WTC11 (cell line): ENCODE measurements at regions not wholly inside any gene's neighbourhood (a gene's known extent, or its start where the extent isn't known, plus 50 kb on each side); places are given as distances from the start of the nearest gene placed in this dataset.

Experiments
- ATAC-seq: fragments of 200-7000 bp; cut with Tn5 transposase; 2 replicates; pipeline ENCODE4 v1.10.0; 2021; ENCODE audit warnings: mild to moderate bottlenecking, moderate library complexity
- CTCF ChIA-PET: fragments of 300-600 bp; sonication (Branson Sonifier 250); formaldehyde crosslinking; loops from one replicate; lab custom pipeline; 2021; ENCODE audit warnings: antibody characterized with exemption; lab: Charles Lee
- POLR2A ChIA-PET: fragments of 350-600 bp; sonication (Branson Sonifier 250); formaldehyde crosslinking; loops from one replicate; lab custom pipeline; 2021; ENCODE audit warnings: antibody characterized with exemption; lab: Charles Lee
- DNase-seq: peaks from one replicate; pipeline ENCODE4 v3.0.0; 2021; ENCODE audit warnings: low spot score
- H3K27ac Mint-ChIP-seq: 2 replicates; pipeline ENCODE4 v1.8.0; 2021; ENCODE audit warnings: mixed read lengths
- H3K27me3 Mint-ChIP-seq: 2 replicates; pipeline ENCODE4 v1.8.0; 2021; ENCODE audit warnings: low read depth, mild to moderate bottlenecking, moderate library complexity, mixed read lengths
- H3K36me3 Mint-ChIP-seq: 2 replicates; pipeline ENCODE4 v1.8.0; 2021; ENCODE audit warnings: mixed read lengths
- H3K4me1 Mint-ChIP-seq: 2 replicates; pipeline ENCODE4 v1.8.0; 2022; ENCODE audit warnings: mixed read lengths
- H3K4me3 Mint-ChIP-seq: 2 replicates; pipeline ENCODE4 v1.8.0; 2021; ENCODE audit warnings: mild to moderate bottlenecking, moderate library complexity, mixed read lengths
- H3K9me3 Mint-ChIP-seq: 2 replicates; pipeline ENCODE4 v1.8.0; 2021; ENCODE audit warnings: mixed read lengths
- ETV6 ChIP-seq: sonication (generic); formaldehyde crosslinking; IDR thresholded peaks from 2 replicates; pipeline ENCODE4 v1.8.1; 2022; ENCODE audit warnings: mild to moderate bottlenecking, missing genetic modification reagents
- GTF2I ChIP-seq: fragments of 250-450 bp; sonication (Bioruptor Pico); conservative IDR thresholded peaks from 2 replicates; pipeline ENCODE4 v1.4.0; 2021; ENCODE audit warnings: mild to moderate bottlenecking
- HMGA2 ChIP-seq: fragments of 250-450 bp; sonication (Bioruptor Pico); IDR thresholded peaks from 2 replicates; pipeline ENCODE4 v1.4.0; 2021; ENCODE audit warnings: mild to moderate bottlenecking, moderate library complexity
- JAZF1 ChIP-seq: fragments of 250-450 bp; sonication (Bioruptor Pico); IDR thresholded peaks from 2 replicates; pipeline ENCODE4 v1.9.0; 2021; ENCODE audit warnings: moderate library complexity, mild to moderate bottlenecking, inconsistent platforms
- OVOL2 ChIP-seq: fragments of 250-450 bp; sonication (Bioruptor Pico); IDR thresholded peaks from 2 replicates; pipeline ENCODE4 v1.9.0; 2021; ENCODE audit warnings: mild to moderate bottlenecking, borderline replicate concordance
- ZNF121 ChIP-seq: sonication (generic); formaldehyde crosslinking; IDR thresholded peaks from 2 replicates; pipeline ENCODE4 v1.8.0; 2023; ENCODE audit warnings: missing genetic modification reagents
- ZNF263 ChIP-seq: sonication (generic); formaldehyde crosslinking; IDR thresholded peaks from 2 replicates; pipeline ENCODE4 v1.8.1; 2022; ENCODE audit warnings: low read depth, mild to moderate bottlenecking, moderate library complexity, missing genetic modification reagents
- TF ChIP-seq, protein P1 (sequence below): fragments of 250-450 bp; sonication (Bioruptor Pico); IDR thresholded peaks from 2 replicates; pipeline ENCODE4 v1.9.0; 2021; ENCODE audit warnings: mild to moderate bottlenecking
- TF ChIP-seq, protein P2 (sequence below): sonication (generic); formaldehyde crosslinking; IDR thresholded peaks from 2 replicates; pipeline ENCODE4 v1.8.1; 2023; ENCODE audit warnings: mild to moderate bottlenecking, missing genetic modification reagents, borderline replicate concordance
- TF ChIP-seq, protein P3 (sequence below): fragments of 200-600 bp; IDR thresholded peaks from 2 replicates; pipeline ENCODE4 v1.8.0; 2022; ENCODE audit warnings: antibody characterized with exemption
- TF ChIP-seq, protein P4 (sequence below): fragments of 250-450 bp; sonication (Bioruptor Pico); IDR thresholded peaks from 2 replicates; pipeline ENCODE4 v1.9.0; 2021; ENCODE audit warnings: mild to moderate bottlenecking
- TF ChIP-seq, protein P5 (sequence below): sonication (generic); formaldehyde crosslinking; conservative IDR thresholded peaks from 2 replicates; pipeline ENCODE4 v1.8.1; 2022; ENCODE audit warnings: mild to moderate bottlenecking, missing genetic modification reagents
- TF ChIP-seq, protein P6 (sequence below): sonication (generic); formaldehyde crosslinking; IDR thresholded peaks from 2 replicates; pipeline ENCODE4 v1.8.1; 2022; ENCODE audit warnings: low read depth, missing genetic modification reagents, borderline replicate concordance
- TF ChIP-seq, protein P7 (sequence below): fragments of 250-450 bp; sonication (Bioruptor Pico); IDR thresholded peaks from 2 replicates; pipeline ENCODE4 v2.1.2; 2022; ENCODE audit warnings: mild to moderate bottlenecking, moderate library complexity
- TF ChIP-seq, protein P8 (sequence below): sonication (generic); formaldehyde crosslinking; IDR thresholded peaks from 2 replicates; pipeline ENCODE4 v1.8.1; 2023; ENCODE audit warnings: mild to moderate bottlenecking, missing genetic modification reagents, moderate library complexity

DNA sequence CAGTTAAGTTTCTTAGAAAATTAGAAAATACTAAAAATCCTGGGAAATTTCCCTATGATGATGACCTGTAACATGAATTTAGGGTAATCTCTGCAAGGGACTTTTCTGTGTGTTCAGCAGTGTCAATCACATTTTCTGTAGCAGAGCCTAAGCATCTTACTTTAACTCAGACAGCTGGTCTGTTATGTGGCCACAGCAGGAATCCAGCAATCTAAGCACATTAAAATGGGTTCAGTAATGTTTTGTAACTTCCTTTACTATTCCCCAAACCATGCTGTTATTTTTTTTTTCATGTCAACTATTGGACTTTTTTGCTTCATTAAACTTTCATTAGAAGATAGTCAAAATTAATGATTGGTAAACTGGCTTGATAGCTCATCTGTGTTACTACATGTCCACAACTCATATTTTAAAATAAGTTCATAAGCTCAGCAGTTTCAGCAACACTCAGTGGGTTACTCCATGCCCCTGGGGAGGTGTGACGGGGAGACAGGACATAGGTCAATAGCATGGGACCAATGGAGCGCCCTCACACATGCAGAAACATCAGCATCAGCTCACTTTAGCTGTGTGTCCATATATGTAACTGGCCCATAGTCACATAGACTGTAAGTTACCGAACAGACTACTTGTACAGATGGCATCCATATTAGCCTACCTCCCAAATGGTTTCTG, 168.0 kb upstream of the PACRGL start:
- no peak for DNase-seq
- Mint-ChIP-seq H3K4me1 (no peaks in the 10 kb centered on the region), H3K9me3 (no peaks in the 10 kb centered on the region), H3K27ac (no peak overlapping the region), H3K4me3 (no peak overlapping the region), H3K36me3 (no peaks in the 10 kb centered on the region)
- POLR2A ChIA-PET = interaction anchor here (0.9 kb wide), 1 partner anchor 38 kb away, joined by 5 read pairs; no protein-coding TSS in a partner anchor
- no peak for TF ChIP-seq ZNF121 (CRISPR knock-in tag)
- TF ChIP-seq, protein P1, sequence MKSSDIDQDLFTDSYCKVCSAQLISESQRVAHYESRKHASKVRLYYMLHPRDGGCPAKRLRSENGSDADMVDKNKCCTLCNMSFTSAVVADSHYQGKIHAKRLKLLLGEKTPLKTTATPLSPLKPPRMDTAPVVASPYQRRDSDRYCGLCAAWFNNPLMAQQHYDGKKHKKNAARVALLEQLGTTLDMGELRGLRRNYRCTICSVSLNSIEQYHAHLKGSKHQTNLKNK (CRISPR knock-in tag) = no peak
- no peak for TF ChIP-seq GTF2I (CRISPR knock-in tag)
- TF ChIP-seq, protein P2, sequence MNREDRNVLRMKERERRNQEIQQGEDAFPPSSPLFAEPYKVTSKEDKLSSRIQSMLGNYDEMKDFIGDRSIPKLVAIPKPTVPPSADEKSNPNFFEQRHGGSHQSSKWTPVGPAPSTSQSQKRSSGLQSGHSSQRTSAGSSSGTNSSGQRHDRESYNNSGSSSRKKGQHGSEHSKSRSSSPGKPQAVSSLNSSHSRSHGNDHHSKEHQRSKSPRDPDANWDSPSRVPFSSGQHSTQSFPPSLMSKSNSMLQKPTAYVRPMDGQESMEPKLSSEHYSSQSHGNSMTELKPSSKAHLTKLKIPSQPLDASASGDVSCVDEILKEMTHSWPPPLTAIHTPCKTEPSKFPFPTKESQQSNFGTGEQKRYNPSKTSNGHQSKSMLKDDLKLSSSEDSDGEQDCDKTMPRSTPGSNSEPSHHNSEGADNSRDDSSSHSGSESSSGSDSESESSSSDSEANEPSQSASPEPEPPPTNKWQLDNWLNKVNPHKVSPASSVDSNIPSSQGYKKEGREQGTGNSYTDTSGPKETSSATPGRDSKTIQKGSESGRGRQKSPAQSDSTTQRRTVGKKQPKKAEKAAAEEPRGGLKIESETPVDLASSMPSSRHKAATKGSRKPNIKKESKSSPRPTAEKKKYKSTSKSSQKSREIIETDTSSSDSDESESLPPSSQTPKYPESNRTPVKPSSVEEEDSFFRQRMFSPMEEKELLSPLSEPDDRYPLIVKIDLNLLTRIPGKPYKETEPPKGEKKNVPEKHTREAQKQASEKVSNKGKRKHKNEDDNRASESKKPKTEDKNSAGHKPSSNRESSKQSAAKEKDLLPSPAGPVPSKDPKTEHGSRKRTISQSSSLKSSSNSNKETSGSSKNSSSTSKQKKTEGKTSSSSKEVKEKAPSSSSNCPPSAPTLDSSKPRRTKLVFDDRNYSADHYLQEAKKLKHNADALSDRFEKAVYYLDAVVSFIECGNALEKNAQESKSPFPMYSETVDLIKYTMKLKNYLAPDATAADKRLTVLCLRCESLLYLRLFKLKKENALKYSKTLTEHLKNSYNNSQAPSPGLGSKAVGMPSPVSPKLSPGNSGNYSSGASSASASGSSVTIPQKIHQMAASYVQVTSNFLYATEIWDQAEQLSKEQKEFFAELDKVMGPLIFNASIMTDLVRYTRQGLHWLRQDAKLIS (CRISPR knock-in tag) = no peak
- no peak for TF ChIP-seq HMGA2 (CRISPR knock-in tag)
- TF ChIP-seq, protein P3, sequence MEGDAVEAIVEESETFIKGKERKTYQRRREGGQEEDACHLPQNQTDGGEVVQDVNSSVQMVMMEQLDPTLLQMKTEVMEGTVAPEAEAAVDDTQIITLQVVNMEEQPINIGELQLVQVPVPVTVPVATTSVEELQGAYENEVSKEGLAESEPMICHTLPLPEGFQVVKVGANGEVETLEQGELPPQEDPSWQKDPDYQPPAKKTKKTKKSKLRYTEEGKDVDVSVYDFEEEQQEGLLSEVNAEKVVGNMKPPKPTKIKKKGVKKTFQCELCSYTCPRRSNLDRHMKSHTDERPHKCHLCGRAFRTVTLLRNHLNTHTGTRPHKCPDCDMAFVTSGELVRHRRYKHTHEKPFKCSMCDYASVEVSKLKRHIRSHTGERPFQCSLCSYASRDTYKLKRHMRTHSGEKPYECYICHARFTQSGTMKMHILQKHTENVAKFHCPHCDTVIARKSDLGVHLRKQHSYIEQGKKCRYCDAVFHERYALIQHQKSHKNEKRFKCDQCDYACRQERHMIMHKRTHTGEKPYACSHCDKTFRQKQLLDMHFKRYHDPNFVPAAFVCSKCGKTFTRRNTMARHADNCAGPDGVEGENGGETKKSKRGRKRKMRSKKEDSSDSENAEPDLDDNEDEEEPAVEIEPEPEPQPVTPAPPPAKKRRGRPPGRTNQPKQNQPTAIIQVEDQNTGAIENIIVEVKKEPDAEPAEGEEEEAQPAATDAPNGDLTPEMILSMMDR = no peak
- TF ChIP-seq, all 79 proteins: peak for 0
- CTCF ChIA-PET = no interaction called here
- ATAC-seq = no peak
- no peaks in the 10 kb centered on the region for H3K27me3 Mint-ChIP-seq

DNA sequence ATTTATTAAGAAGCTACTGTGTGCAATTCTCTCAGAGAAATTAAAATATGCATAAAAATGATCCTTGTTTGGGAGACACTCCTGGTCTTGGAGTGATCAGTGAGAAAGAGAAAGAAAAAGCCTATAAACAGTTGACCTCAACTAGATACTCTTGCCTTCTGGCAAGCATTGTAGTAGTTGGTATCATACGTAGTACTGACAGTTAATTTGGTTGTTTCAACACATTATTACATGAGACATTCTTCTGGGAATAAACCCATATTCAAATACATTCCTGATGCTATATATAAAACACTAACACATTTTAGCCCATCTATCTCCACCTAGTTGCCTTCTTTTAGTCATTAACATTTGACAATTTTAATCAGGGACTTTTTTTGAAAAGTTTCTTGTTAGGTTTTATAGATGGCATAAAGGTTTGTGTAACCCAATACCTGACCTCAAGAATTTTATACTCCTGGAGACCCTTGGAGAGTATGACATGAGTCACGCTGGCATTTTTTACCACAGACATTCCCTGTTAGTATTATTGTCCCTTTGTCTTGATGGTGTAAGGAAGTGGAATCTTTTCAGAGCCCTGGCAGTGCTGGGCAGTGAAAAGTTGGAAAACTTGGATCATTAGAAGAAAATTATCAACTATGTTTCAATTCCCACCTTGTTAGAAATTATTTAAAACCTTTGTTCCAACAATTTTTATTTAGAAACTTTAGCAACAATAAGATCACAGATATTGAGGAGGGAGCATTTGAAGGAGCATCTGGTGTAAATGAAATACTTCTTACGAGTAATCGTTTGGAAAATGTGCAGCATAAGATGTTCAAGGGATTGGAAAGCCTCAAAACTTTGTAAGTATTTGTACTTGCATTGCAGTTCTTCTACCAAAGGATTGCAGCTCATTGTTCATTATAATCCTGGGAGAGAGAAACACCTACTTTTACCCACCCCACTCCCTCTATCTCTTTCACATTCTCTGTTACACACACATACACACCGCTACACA, 167.1 kb upstream of the PACRGL start:
- Mint-ChIP-seq H3K27me3 (no peaks in the 10 kb centered on the region), H3K27ac (no peak overlapping the region), H3K36me3 (no peaks in the 10 kb centered on the region), H3K4me3 (no peak overlapping the region), H3K9me3 (no peaks in the 10 kb centered on the region), H3K4me1 (no peaks in the 10 kb centered on the region)
- CTCF ChIA-PET = no interaction called here
- no peak for ATAC-seq
- POLR2A ChIA-PET = no interaction called here
- DNase-seq = no peak
- TF ChIP-seq, protein P4, sequence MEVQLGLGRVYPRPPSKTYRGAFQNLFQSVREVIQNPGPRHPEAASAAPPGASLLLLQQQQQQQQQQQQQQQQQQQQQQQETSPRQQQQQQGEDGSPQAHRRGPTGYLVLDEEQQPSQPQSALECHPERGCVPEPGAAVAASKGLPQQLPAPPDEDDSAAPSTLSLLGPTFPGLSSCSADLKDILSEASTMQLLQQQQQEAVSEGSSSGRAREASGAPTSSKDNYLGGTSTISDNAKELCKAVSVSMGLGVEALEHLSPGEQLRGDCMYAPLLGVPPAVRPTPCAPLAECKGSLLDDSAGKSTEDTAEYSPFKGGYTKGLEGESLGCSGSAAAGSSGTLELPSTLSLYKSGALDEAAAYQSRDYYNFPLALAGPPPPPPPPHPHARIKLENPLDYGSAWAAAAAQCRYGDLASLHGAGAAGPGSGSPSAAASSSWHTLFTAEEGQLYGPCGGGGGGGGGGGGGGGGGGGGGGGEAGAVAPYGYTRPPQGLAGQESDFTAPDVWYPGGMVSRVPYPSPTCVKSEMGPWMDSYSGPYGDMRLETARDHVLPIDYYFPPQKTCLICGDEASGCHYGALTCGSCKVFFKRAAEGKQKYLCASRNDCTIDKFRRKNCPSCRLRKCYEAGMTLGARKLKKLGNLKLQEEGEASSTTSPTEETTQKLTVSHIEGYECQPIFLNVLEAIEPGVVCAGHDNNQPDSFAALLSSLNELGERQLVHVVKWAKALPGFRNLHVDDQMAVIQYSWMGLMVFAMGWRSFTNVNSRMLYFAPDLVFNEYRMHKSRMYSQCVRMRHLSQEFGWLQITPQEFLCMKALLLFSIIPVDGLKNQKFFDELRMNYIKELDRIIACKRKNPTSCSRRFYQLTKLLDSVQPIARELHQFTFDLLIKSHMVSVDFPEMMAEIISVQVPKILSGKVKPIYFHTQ (CRISPR knock-in tag) = no peak
- TF ChIP-seq ETV6 (no peak), HMGA2 (CRISPR knock-in tag) (no peak), OVOL2 (CRISPR knock-in tag) (no peak), JAZF1 (CRISPR knock-in tag) (no peak), ZNF263 (no peak)
- TF ChIP-seq, protein P5, sequence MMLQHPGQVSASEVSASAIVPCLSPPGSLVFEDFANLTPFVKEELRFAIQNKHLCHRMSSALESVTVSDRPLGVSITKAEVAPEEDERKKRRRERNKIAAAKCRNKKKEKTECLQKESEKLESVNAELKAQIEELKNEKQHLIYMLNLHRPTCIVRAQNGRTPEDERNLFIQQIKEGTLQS (CRISPR knock-in tag) = no peak
- TF ChIP-seq, protein P6, sequence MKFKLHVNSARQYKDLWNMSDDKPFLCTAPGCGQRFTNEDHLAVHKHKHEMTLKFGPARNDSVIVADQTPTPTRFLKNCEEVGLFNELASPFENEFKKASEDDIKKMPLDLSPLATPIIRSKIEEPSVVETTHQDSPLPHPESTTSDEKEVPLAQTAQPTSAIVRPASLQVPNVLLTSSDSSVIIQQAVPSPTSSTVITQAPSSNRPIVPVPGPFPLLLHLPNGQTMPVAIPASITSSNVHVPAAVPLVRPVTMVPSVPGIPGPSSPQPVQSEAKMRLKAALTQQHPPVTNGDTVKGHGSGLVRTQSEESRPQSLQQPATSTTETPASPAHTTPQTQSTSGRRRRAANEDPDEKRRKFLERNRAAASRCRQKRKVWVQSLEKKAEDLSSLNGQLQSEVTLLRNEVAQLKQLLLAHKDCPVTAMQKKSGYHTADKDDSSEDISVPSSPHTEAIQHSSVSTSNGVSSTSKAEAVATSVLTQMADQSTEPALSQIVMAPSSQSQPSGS (CRISPR knock-in tag) = no peak
- TF ChIP-seq, protein P7, sequence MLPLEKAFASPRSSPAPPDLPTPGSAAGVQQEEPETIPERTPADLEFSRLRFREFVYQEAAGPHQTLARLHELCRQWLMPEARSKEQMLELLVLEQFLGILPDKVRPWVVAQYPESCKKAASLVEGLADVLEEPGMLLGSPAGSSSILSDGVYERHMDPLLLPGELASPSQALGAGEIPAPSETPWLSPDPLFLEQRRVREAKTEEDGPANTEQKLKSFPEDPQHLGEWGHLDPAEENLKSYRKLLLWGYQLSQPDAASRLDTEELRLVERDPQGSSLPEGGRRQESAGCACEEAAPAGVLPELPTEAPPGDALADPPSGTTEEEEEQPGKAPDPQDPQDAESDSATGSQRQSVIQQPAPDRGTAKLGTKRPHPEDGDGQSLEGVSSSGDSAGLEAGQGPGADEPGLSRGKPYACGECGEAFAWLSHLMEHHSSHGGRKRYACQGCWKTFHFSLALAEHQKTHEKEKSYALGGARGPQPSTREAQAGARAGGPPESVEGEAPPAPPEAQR (CRISPR knock-in tag) = no peak
- TF ChIP-seq, protein P8, sequence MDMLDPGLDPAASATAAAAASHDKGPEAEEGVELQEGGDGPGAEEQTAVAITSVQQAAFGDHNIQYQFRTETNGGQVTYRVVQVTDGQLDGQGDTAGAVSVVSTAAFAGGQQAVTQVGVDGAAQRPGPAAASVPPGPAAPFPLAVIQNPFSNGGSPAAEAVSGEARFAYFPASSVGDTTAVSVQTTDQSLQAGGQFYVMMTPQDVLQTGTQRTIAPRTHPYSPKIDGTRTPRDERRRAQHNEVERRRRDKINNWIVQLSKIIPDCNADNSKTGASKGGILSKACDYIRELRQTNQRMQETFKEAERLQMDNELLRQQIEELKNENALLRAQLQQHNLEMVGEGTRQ (CRISPR knock-in tag) = no peak
